Upper lobe of right lung (tissue), 1 donor: ENCODE measurements at regions not wholly inside any gene's neighbourhood (a gene's known extent, or its start where the extent isn't known, plus 50 kb on each side); places are given as distances from the start of the nearest gene placed in this dataset.

ENCODE experiments used
- ATAC-seq: fragments of 200-7000 bp; cut with Tn5 transposase; one replicate; pipeline ENCODE4 v1.9.1; 2020; ENCODE audit warnings: mild to moderate bottlenecking, moderate library complexity
- DNase-seq: peaks from one replicate; pipeline ENCODE4 v3.0.0-alpha.2; 2020
- H3K27ac ChIP-seq: fragments of 200-600 bp; one replicate; pipeline ENCODE4 v1.8.0; 2022
- H3K27me3 ChIP-seq: fragments of 200-600 bp; one replicate; pipeline ENCODE4 v1.8.0; 2022; ENCODE audit warnings: mild to moderate bottlenecking
- H3K36me3 ChIP-seq: fragments of 200-600 bp; one replicate; pipeline ENCODE4 v1.8.0; 2022
- H3K4me1 ChIP-seq: fragments of 200-600 bp; one replicate; pipeline ENCODE4 v1.8.0; 2022
- H3K4me3 ChIP-seq: fragments of 200-600 bp; one replicate; pipeline ENCODE4 v1.8.0; 2022; ENCODE audit warnings: mild to moderate bottlenecking
- H3K9me3 ChIP-seq: fragments of 200-600 bp; one replicate; pipeline ENCODE4 v1.8.0; 2022
- CTCF ChIP-seq: fragments of 200-600 bp; IDR thresholded peaks from one replicate; pipeline ENCODE4 v1.8.0; 2022; ENCODE audit warnings: antibody characterized with exemption
- intact Hi-C: fragments of 100-400 bp; cut with DNase I; formaldehyde crosslinking; loops from one replicate; pipeline ENCODE4 v1.11.0; 2022
- donor health status: DM: no; HTN: yes; CAD: no; lungs with severe emphysema.

DNA sequence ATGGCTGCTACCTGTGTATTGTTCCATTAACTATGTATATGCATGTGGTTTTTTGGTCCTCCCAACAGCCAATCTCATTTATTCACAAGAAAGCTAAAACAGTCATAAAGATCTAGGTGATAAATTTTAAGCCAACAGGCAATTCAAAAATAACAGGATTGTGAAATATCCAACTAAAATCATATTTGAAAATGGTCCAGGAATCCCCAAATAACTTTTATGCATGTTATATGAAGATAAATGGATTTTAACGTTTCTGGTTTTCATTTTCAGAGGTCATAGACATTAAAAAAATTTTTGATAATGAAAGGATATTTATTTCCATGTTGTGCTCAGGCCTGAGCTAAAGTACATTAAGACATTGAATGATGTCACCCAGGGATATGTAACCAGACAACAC lies 96.8 kb upstream of the JAZF1 start:
- ATAC-seq (no peak), DNase-seq (no peak)
- no peaks in the 10 kb centered on the region for H3K27me3 ChIP-seq
- no peaks in the 10 kb centered on the region for H3K36me3 ChIP-seq
- no peak for TF ChIP-seq CTCF
- no peaks in the 10 kb centered on the region for H3K4me1 ChIP-seq
- H3K4me3 ChIP-seq, result no peak overlapping the region
- intact Hi-C loops, result no loop called here
- no peaks in the 10 kb centered on the region for H3K9me3 ChIP-seq
- H3K27ac ChIP-seq, result no peak overlapping the region

- ATAC-seq (no peak), DNase-seq (no peak)
- no peak overlapping the region for H3K4me3 ChIP-seq
- no peak overlapping the region for H3K27ac ChIP-seq
- H3K36me3 ChIP-seq, result no peaks in the 10 kb centered on the region
- no peaks in the 10 kb centered on the region for H3K4me1 ChIP-seq
- no peak for TF ChIP-seq CTCF
- intact Hi-C loops, result no loop called here
- H3K9me3 ChIP-seq, result no peaks in the 10 kb centered on the region
- no peaks in the 10 kb centered on the region for H3K27me3 ChIP-seq
Observed at GRCh38 chr7:28277958-28278357, 97.4 kb upstream of the JAZF1 start.

DNA sequence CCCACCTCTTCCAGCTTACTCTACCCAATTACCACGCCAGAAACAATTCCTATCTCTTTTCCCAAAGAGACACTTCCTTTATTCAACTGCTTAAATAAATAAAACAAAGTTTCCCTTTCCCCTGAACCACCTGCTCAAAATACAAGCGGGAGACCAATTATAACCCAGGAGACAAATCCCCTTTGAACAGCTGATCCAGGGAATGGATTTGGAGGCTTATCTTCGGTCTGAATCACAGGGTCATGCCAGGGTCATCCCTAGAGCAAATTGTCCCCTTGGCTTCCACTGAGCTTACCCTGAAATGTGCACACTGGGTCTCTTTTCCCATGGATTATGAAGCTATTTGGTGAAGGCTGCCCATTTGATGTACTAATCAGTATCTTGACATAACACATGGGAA lies 99.9 kb upstream of the JAZF1 start:
- intact Hi-C loops, result no loop called here
- Histone ChIP-seq H3K4me3 (no peak overlapping the region), H3K27me3 (no peaks in the 10 kb centered on the region), H3K4me1 (no peaks in the 10 kb centered on the region), H3K36me3 (no peaks in the 10 kb centered on the region), H3K27ac (no peak overlapping the region), H3K9me3 (no peaks in the 10 kb centered on the region)
- TF ChIP-seq CTCF, result no peak
- ATAC-seq, result no peak
- DNase-seq, result no peak

- Histone ChIP-seq H3K9me3 (no peaks in the 10 kb centered on the region), H3K36me3 (no peaks in the 10 kb centered on the region), H3K27ac (no peak overlapping the region), H3K4me1 (no peaks in the 10 kb centered on the region), H3K27me3 (no peaks in the 10 kb centered on the region), H3K4me3 (no peak overlapping the region)
- DNase-seq, result no peak
- no peak for TF ChIP-seq CTCF
- no peak for ATAC-seq
- intact Hi-C loops, result no loop called here
Observed at GRCh38 chr7:28290496-28290895, 109.9 kb upstream of the JAZF1 start.

- no peak overlapping the region for H3K4me3 ChIP-seq
- ATAC-seq, result no peak
- intact Hi-C loops, result no loop called here
Observed at GRCh38 chr7:28291559-28291958, 111.0 kb upstream of the JAZF1 start.

More at GRCh38 chr7:28291559-28291958, 111.0 kb upstream of the JAZF1 start:
- DNase-seq, result no peak
- H3K4me1 ChIP-seq, result no peaks in the 10 kb centered on the region
- no peak for TF ChIP-seq CTCF
- no peaks in the 10 kb centered on the region for H3K36me3 ChIP-seq
- no peak overlapping the region for H3K27ac ChIP-seq
- H3K9me3 ChIP-seq, result no peaks in the 10 kb centered on the region
- no peaks in the 10 kb centered on the region for H3K27me3 ChIP-seq
